GM12874 (cell line): ENCODE measurements at regions not wholly inside any gene's neighbourhood (a gene's known extent, or its start where the extent isn't known, plus 50 kb on each side); places are given as distances from the start of the nearest gene placed in this dataset.

Source experiments
- CTCF ChIP-seq: IDR thresholded peaks from 2 replicates; pipeline ENCODE4 v1.5.1; 2011; ENCODE audit warnings: low read depth, mild to moderate bottlenecking, control low read depth, low read length, moderate library complexity; ENCODE audit not compliant: insufficient read depth

GRCh38 chr6:98498866-98499265 lies 335.5 kb upstream of the POU3F2 start:
- TF ChIP-seq CTCF = no peak

- TF ChIP-seq CTCF = no peak
These were observed 320.2 kb upstream of the POU3F2 start for GRCh38 chr6:98514073-98514720.

GRCh38 chr6:98514796-98515195 lies 319.6 kb upstream of the POU3F2 start:
- no peak for TF ChIP-seq CTCF

GRCh38 chr6:98516206-98516605 lies 318.2 kb upstream of the POU3F2 start:
- no peak for TF ChIP-seq CTCF

- TF ChIP-seq CTCF = no peak
These were observed 317.5 kb upstream of the POU3F2 start for GRCh38 chr6:98516866-98517265.

GRCh38 chr6:98525860-98526259 lies 308.5 kb upstream of the POU3F2 start:
- no peak for TF ChIP-seq CTCF

- TF ChIP-seq CTCF = no peak
These were observed 307.9 kb upstream of the POU3F2 start for GRCh38 chr6:98526465-98526864.
